A673 (cell line): ENCODE measurements at regions not wholly inside any gene's neighbourhood (a gene's known extent, or its start where the extent isn't known, plus 50 kb on each side); places are given as distances from the start of the nearest gene placed in this dataset.
"Not testable (repeated sequence)": the region's sequence is repeated elsewhere in the genome, so short reads cannot be mapped to it uniquely, and the experiment has no call there.

Source experiments
- BruUV-seq: library from RNA; stranded (reverse); fragments of 400-500 nt; replicated peaks from 2 replicates; lab custom pipeline; 2021; lab: Mats Ljungman, UMichigan
- CTCF ChIA-PET: fragments of 300-600 bp; sonication (Branson Sonifier 250); formaldehyde crosslinking; loops from one replicate; lab custom pipeline; 2022; ENCODE audit warnings: antibody characterized with exemption; lab: Charles Lee
- POLR2A ChIA-PET: fragments of 300-600 bp; sonication (Branson Sonifier 250); formaldehyde crosslinking; loops from one replicate; lab custom pipeline; 2022; ENCODE audit warnings: antibody characterized with exemption; ENCODE audit not compliant: low non-redundant PET; lab: Charles Lee
- DNase-seq: peaks from one replicate; pipeline ENCODE4 v3.0.0-alpha.2; 2015; ENCODE audit warnings: low spot score
- H3K27ac ChIP-seq: fragments of 200-600 bp; sonication (generic); 2 replicates; pipeline ENCODE4 v1.5.1; 2016; ENCODE audit warnings: mixed run types, low read depth, mild to moderate bottlenecking, mixed read lengths, antibody characterized with exemption, low read length; ENCODE audit not compliant: poor library complexity, severe bottlenecking
- H3K27me3 ChIP-seq: fragments of 200-600 bp; sonication (generic); replicated peaks from 2 replicates; pipeline ENCODE4 v1.6.1; 2017; ENCODE audit warnings: mixed run types, low read depth, mild to moderate bottlenecking, mixed read lengths, antibody characterized with exemption, low read length; ENCODE audit not compliant: insufficient read depth, poor library complexity
- H3K36me3 ChIP-seq: fragments of 200-600 bp; sonication (generic); 2 replicates; pipeline ENCODE4 v1.6.1; 2016; ENCODE audit warnings: mixed run types, mild to moderate bottlenecking, mixed read lengths, antibody characterized with exemption, low read length; ENCODE audit not compliant: insufficient read depth, poor library complexity, severe bottlenecking
- H3K4me1 ChIP-seq: fragments of 200-600 bp; sonication (generic); 2 replicates; pipeline ENCODE4 v1.6.1; 2017; ENCODE audit warnings: mixed run types, mild to moderate bottlenecking, mixed read lengths, antibody characterized with exemption, low read length; ENCODE audit not compliant: insufficient read depth, poor library complexity, severe bottlenecking
- H3K4me3 ChIP-seq: fragments of 200-600 bp; sonication (generic); 2 replicates; pipeline ENCODE4 v1.5.1; 2016; ENCODE audit warnings: low read depth, mixed run types, mild to moderate bottlenecking, mixed read lengths, low read length; ENCODE audit not compliant: poor library complexity, severe bottlenecking
- H3K9me3 ChIP-seq: fragments of 200-600 bp; sonication (generic); 2 replicates; pipeline ENCODE4 v1.6.1; 2016; ENCODE audit warnings: mixed run types, low read depth, mild to moderate bottlenecking, mixed read lengths, antibody characterized with exemption, low read length; ENCODE audit not compliant: poor library complexity, severe bottlenecking
- EZH2 ChIP-seq: fragments of 200-600 bp; sonication (generic); IDR thresholded peaks from 2 replicates; pipeline ENCODE4 v1.6.1; 2017; ENCODE audit warnings: borderline replicate concordance, low read depth, mild to moderate bottlenecking, mixed read lengths, antibody characterized with exemption, low read length; ENCODE audit not compliant: poor library complexity, severe bottlenecking
- intact Hi-C: fragments of 100-400 bp; cut with micrococcal nuclease; formaldehyde crosslinking; loops from one replicate; pipeline ENCODE4 v1.10.0; 2022; ENCODE audit not compliant: unreplicated experiment
- TF ChIP-seq, protein P1 (sequence below): fragments of 300-800, 200-600 bp; sonication (generic); conservative IDR thresholded peaks from 2 replicates; pipeline ENCODE4 v1.5.1; 2017; ENCODE audit warnings: low read depth, mild to moderate bottlenecking, antibody characterized with exemption, low read length, moderate library complexity, mixed read lengths

DNA sequence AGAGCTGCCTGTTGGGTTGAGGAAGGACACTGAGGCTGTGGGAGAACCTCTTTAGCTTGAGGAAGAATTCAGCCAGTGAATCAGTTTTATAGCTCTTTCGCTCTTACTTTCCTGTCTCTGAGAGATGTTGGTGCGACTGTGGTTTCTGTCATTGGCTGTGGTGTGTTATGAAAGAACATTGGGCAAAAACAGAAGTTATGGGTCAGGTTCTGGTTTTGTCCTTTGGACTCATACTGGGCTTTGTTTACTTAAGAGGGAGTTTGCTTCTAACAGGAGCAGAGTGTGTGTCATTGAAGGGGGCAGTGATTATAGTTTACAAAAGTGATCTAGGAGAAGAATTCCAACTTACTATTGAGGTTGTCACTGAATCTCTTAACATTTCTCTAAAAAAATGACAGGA lies 97.0 kb downstream of the TLR5 start:
- no peak overlapping the region for H3K27ac ChIP-seq
- ChIA-PET CTCF (interaction anchor here (0.6 kb wide), 1 partner anchor 57 kb away, joined by 3 read pairs; no protein-coding TSS in a partner anchor), POLR2A (no interaction called here)
- TF ChIP-seq, protein P1, sequence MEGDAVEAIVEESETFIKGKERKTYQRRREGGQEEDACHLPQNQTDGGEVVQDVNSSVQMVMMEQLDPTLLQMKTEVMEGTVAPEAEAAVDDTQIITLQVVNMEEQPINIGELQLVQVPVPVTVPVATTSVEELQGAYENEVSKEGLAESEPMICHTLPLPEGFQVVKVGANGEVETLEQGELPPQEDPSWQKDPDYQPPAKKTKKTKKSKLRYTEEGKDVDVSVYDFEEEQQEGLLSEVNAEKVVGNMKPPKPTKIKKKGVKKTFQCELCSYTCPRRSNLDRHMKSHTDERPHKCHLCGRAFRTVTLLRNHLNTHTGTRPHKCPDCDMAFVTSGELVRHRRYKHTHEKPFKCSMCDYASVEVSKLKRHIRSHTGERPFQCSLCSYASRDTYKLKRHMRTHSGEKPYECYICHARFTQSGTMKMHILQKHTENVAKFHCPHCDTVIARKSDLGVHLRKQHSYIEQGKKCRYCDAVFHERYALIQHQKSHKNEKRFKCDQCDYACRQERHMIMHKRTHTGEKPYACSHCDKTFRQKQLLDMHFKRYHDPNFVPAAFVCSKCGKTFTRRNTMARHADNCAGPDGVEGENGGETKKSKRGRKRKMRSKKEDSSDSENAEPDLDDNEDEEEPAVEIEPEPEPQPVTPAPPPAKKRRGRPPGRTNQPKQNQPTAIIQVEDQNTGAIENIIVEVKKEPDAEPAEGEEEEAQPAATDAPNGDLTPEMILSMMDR, result no peak
- no peak for DNase-seq
- no peaks in the 10 kb centered on the region for H3K4me1 ChIP-seq
- no peaks in the 10 kb centered on the region for H3K36me3 ChIP-seq
- no peak overlapping the region for H3K4me3 ChIP-seq
- no TSS peak for BruUV-seq
- H3K27me3 ChIP-seq, result no peaks in the 10 kb centered on the region
- intact Hi-C loops, result no loop called here
- peaks cover 6% of the 10 kb centered on the region for H3K9me3 ChIP-seq

DNA sequence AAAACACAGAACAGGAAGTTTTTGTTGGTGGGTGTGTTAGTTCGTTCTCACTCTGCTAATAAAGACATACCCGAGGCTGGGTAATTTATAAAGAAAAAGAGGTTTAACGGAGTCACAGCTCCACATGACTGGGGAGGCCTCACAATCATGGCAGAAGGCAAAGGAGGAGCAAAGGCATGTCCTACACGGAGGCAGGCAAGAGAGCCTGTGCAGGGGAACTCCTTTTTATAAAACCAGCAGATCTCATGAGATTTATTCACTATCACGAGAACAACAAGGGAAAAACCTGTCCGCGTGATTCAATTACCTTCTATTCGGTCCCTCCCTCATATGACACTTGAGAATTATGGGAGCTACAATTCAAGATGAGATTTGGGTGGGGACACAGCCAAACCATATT lies 96.6 kb downstream of the TLR5 start:
- intact Hi-C loops, BruUV-seq, H3K4me1 ChIP-seq, POLR2A ChIA-PET, H3K36me3 ChIP-seq, H3K4me3 ChIP-seq, H3K27ac ChIP-seq, H3K27me3 ChIP-seq, H3K9me3 ChIP-seq, DNase-seq: not testable (repeated sequence)
- CTCF ChIA-PET, result interaction anchor here (0.6 kb wide), 1 partner anchor 56 kb away, joined by 3 read pairs; no protein-coding TSS in a partner anchor

DNA sequence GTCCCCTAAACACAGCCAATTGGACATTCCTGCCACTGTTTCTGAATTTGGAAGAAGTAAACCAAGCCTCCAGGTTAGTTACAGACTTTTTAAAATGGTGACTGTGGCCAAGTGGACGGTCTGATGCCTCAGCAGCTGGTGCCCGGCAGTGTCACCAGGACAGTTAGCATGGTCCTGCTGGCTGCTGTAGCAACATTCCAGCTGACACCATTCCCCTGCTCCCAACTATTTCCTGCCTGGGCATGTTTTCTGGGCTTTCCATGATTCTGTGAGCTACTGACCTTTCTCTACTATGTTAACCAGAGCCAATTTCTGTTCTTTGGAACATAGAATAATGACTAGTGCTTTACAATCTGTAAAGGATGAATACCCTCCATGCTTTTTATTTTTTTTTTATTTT lies 95.0 kb downstream of the TLR5 start:
- no peak for TF ChIP-seq EZH2
- no peaks in the 10 kb centered on the region for H3K36me3 ChIP-seq
- no peaks in the 10 kb centered on the region for H3K27me3 ChIP-seq
- no peak overlapping the region for H3K4me3 ChIP-seq
- no peak overlapping the region for H3K27ac ChIP-seq
- POLR2A ChIA-PET, result no interaction called here
- intact Hi-C loops, result no loop called here
- peaks cover 6% of the 10 kb centered on the region for H3K9me3 ChIP-seq
- no peaks in the 10 kb centered on the region for H3K4me1 ChIP-seq
- DNase-seq, result no peak
- CTCF ChIA-PET, result no interaction called here
- BruUV-seq, result no TSS peak

DNA sequence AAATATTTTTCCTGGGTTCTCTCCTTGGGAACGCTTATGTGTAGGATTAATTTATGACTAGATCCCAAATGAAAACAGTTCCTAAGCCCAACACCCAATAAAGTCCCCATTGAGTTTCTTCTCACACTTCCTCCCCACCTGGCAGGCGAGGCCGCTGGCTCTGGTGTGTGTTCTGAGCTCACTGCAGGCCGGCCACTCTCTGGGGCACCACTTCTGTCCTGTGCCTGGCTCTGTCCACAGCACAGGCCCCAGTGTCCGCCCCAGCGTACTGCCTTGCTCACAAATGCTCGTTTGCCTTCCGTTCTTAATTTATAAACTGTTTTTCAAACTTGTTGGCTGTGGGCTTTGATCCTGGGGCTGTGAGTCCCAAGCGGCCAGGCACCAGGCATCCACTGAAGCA lies 90.6 kb downstream of the TLR5 start:
- POLR2A ChIA-PET, result no interaction called here
- no peaks in the 10 kb centered on the region for H3K9me3 ChIP-seq
- no peak overlapping the region for H3K4me3 ChIP-seq
- no TSS peak for BruUV-seq
- intact Hi-C loops, result no loop called here
- TF ChIP-seq EZH2, result no peak
- TF ChIP-seq, protein P1, result no peak
- H3K27ac ChIP-seq, result no peak overlapping the region
- no peak for DNase-seq
- no peaks in the 10 kb centered on the region for H3K27me3 ChIP-seq
- CTCF ChIA-PET, result no interaction called here
- no peaks in the 10 kb centered on the region for H3K4me1 ChIP-seq
- H3K36me3 ChIP-seq, result no peaks in the 10 kb centered on the region
